Panc1 (cell line): ENCODE measurements at regions not wholly inside any gene's neighbourhood (a gene's known extent, or its start where the extent isn't known, plus 50 kb on each side); places are given as distances from the start of the nearest gene placed in this dataset.

Experiments
- ATAC-seq: fragments of 200-7000 bp; cut with Tn5 transposase; 2 replicates; pipeline ENCODE4 v1.9.1; 2020; ENCODE audit warnings: mild to moderate bottlenecking, moderate library complexity
- BruUV-seq: library from RNA; stranded (reverse); fragments of 400-500 nt; replicated peaks from 2 replicates; lab custom pipeline; 2021; lab: Mats Ljungman, UMichigan
- CTCF ChIA-PET: fragments of 300-600 bp; sonication (Branson Sonifier 250); formaldehyde crosslinking; loops from one replicate; lab custom pipeline; 2022; ENCODE audit warnings: antibody characterized with exemption; lab: Charles Lee
- POLR2A ChIA-PET: fragments of 300-600 bp; sonication (Branson Sonifier 250); formaldehyde crosslinking; loops from one replicate; lab custom pipeline; 2022; ENCODE audit warnings: antibody characterized with exemption; lab: Charles Lee
- DNase-seq: peaks from one replicate; pipeline ENCODE4 v3.0.0-alpha.2; 2010; ENCODE audit warnings: low read depth, low spot score
- H3K27ac ChIP-seq: 2 replicates; pipeline ENCODE4 v1.5.1; 2011; ENCODE audit warnings: mild to moderate bottlenecking, low read length, inconsistent platforms
- H3K27me3 ChIP-seq: fragments of 200-500 bp; sonication (Bioruptor generic); 2 replicates; pipeline ENCODE4 v1.6.0; 2014; ENCODE audit warnings: low read length, inconsistent platforms; ENCODE audit not compliant: control insufficient read depth, insufficient read depth
- H3K36me3 ChIP-seq: fragments of 200-500 bp; sonication (Bioruptor generic); 2 replicates; pipeline ENCODE4 v1.5.1; 2014; ENCODE audit warnings: inconsistent platforms, mild to moderate bottlenecking, low read length, moderate library complexity; ENCODE audit not compliant: control insufficient read depth, insufficient read depth
- H3K4me1 ChIP-seq: 2 replicates; pipeline ENCODE4 v1.5.1; 2011; ENCODE audit warnings: inconsistent platforms, mild to moderate bottlenecking, low read length, moderate library complexity; ENCODE audit not compliant: control insufficient read depth, insufficient read depth
- H3K4me3 ChIP-seq, 2 experiments: 2 replicates each; pipeline ENCODE4 v1.5.1; 2011 to 2012; ENCODE audit warnings: low read depth in 2 of 2, low read length in 2 of 2, mild to moderate bottlenecking in 2 of 2, inconsistent platforms in 1 of 2, moderate library complexity in 1 of 2
- H3K9me3 ChIP-seq: fragments of 200-500 bp; sonication (Bioruptor generic); 2 replicates; pipeline ENCODE4 v1.5.1; 2014; ENCODE audit warnings: low read depth, mild to moderate bottlenecking, inconsistent platforms, low read length, moderate library complexity; ENCODE audit not compliant: control insufficient read depth, insufficient read depth
- POLR2AphosphoS5 ChIP-seq: IDR thresholded peaks from 2 replicates; pipeline ENCODE4 v1.6.1; 2012; ENCODE audit warnings: mild to moderate bottlenecking, low read depth, low read length, moderate library complexity
- SIN3A ChIP-seq: IDR thresholded peaks from 2 replicates; pipeline ENCODE4 v1.6.1; 2012; ENCODE audit warnings: low read depth, mild to moderate bottlenecking, low read length, moderate library complexity, borderline replicate concordance; ENCODE audit not compliant: insufficient read depth
- TCF7L2 ChIP-seq: IDR thresholded peaks from 2 replicates; pipeline ENCODE4 v1.6.1; 2011; ENCODE audit warnings: mild to moderate bottlenecking, low read depth, low read length, inconsistent platforms
- in situ Hi-C: cut with HindIII; loops from 2 replicates; pipeline ENCODE4 v1.10.0; 2016; ENCODE audit warnings: low sequenced_read_pairs, low pct_unique_long_range_greater_than_20kb
- intact Hi-C: fragments of 100-400 bp; cut with micrococcal nuclease; formaldehyde crosslinking; loops from one replicate; pipeline ENCODE4 v1.10.0; 2022; ENCODE audit not compliant: unreplicated experiment
- TF ChIP-seq, protein P1 (sequence below), 2 experiments: IDR thresholded peaks; 2 replicates each; pipeline ENCODE4 v1.6.1; 2011 to 2012; ENCODE audit warnings: low read depth in 2 of 2, control low read depth in 1 of 2, low read length in 1 of 2, mild to moderate bottlenecking in 1 of 2, moderate library complexity in 1 of 2; ENCODE audit not compliant: insufficient read depth in 1 of 2
- TF ChIP-seq, protein P2 (sequence below): fragments of 450-650 bp; IDR thresholded peaks from 2 replicates; pipeline ENCODE4 v1.5.1; 2017; ENCODE audit warnings: mild to moderate bottlenecking

DNA sequence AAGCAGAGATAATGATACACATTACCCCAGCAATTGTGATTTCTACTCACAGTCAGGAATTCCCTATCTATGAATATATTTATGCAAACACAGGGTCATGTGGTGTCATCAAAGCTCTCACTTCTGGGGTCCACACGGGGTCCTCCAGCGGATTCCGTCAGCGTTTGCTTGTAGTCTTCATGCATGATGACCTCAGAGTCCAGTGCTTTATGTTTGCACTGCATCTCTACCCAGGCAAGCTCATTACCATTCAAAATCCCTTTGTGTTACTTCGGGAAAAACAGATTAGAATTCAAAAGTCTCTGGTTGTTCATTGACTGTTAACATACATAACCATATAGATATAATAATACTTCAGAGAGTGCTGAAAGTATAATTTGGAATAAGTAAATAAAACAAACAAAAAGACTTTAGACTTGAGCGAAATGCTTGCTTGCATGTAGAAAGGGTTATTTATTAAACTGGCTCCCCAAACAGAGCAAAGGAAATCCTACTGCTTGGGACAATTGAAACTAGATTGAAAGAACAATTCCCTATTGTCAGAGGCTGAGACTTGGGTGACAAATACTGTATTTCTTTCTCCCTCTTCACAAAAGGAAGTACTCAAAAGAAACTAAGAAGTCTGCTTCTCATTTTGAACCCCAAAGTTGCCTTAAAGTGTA is 423.1 kb downstream of the ETS1 start:
- TF ChIP-seq TCF7L2 (no peak), POLR2AphosphoS5 (no peak), SIN3A (no peak)
- TF ChIP-seq, protein P1, sequence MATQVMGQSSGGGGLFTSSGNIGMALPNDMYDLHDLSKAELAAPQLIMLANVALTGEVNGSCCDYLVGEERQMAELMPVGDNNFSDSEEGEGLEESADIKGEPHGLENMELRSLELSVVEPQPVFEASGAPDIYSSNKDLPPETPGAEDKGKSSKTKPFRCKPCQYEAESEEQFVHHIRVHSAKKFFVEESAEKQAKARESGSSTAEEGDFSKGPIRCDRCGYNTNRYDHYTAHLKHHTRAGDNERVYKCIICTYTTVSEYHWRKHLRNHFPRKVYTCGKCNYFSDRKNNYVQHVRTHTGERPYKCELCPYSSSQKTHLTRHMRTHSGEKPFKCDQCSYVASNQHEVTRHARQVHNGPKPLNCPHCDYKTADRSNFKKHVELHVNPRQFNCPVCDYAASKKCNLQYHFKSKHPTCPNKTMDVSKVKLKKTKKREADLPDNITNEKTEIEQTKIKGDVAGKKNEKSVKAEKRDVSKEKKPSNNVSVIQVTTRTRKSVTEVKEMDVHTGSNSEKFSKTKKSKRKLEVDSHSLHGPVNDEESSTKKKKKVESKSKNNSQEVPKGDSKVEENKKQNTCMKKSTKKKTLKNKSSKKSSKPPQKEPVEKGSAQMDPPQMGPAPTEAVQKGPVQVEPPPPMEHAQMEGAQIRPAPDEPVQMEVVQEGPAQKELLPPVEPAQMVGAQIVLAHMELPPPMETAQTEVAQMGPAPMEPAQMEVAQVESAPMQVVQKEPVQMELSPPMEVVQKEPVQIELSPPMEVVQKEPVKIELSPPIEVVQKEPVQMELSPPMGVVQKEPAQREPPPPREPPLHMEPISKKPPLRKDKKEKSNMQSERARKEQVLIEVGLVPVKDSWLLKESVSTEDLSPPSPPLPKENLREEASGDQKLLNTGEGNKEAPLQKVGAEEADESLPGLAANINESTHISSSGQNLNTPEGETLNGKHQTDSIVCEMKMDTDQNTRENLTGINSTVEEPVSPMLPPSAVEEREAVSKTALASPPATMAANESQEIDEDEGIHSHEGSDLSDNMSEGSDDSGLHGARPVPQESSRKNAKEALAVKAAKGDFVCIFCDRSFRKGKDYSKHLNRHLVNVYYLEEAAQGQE (IDR thresholded peaks at IDR 0.05; ENCODE audit: insufficient read depth in 1 of 2, low read depth in 2 of 2, low read length in 1 of 2) = no peak
- TF ChIP-seq, protein P2, sequence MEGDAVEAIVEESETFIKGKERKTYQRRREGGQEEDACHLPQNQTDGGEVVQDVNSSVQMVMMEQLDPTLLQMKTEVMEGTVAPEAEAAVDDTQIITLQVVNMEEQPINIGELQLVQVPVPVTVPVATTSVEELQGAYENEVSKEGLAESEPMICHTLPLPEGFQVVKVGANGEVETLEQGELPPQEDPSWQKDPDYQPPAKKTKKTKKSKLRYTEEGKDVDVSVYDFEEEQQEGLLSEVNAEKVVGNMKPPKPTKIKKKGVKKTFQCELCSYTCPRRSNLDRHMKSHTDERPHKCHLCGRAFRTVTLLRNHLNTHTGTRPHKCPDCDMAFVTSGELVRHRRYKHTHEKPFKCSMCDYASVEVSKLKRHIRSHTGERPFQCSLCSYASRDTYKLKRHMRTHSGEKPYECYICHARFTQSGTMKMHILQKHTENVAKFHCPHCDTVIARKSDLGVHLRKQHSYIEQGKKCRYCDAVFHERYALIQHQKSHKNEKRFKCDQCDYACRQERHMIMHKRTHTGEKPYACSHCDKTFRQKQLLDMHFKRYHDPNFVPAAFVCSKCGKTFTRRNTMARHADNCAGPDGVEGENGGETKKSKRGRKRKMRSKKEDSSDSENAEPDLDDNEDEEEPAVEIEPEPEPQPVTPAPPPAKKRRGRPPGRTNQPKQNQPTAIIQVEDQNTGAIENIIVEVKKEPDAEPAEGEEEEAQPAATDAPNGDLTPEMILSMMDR = no peak
- in situ Hi-C loops (loop anchor here (25.0 kb wide), 1 partner anchor 673 kb away; no protein-coding TSS in a partner anchor), intact Hi-C loops (no loop called here)
- BruUV-seq = no TSS peak
- ChIA-PET CTCF (no interaction called here), POLR2A (no interaction called here)
- Histone ChIP-seq H3K27me3 (no peaks in the 10 kb centered on the region), H3K9me3 (no peaks in the 10 kb centered on the region), H3K4me3 (no peak overlapping the region), H3K4me1 (no peaks in the 10 kb centered on the region), H3K36me3 (no peaks in the 10 kb centered on the region), H3K27ac (no peak overlapping the region)
- DNase-seq = no peak
- ATAC-seq = no peak

GRCh38 chr11:128161994-128162393 is 425.4 kb downstream of the ETS1 start:
- TF ChIP-seq, protein P1 (IDR thresholded peaks at IDR 0.05; ENCODE audit: insufficient read depth in 1 of 2, low read depth in 2 of 2, low read length in 1 of 2) = no peak
- TF ChIP-seq SIN3A (no peak), TCF7L2 (no peak), POLR2AphosphoS5 (no peak)
- TF ChIP-seq, protein P2 = no peak
- no TSS peak for BruUV-seq
- Histone ChIP-seq H3K27ac (no peak overlapping the region), H3K27me3 (peaks cover 2% of the 10 kb centered on the region; the same call in 1 of the 2 replicates), H3K9me3 (no peaks in the 10 kb centered on the region), H3K4me1 (no peaks in the 10 kb centered on the region), H3K4me3 (no peak overlapping the region), H3K36me3 (no peaks in the 10 kb centered on the region)
- ChIA-PET POLR2A (no interaction called here), CTCF (no interaction called here)
- in situ Hi-C loops = loop anchor here (25.0 kb wide), 1 partner anchor 675 kb away; no protein-coding TSS in a partner anchor
- ATAC-seq = no peak
- intact Hi-C loops = no loop called here
- no peak for DNase-seq
